H1 (cell line): ENCODE measurements at regions not wholly inside any gene's neighbourhood (a gene's known extent, or its start where the extent isn't known, plus 50 kb on each side); places are given as distances from the start of the nearest gene placed in this dataset.
"Not testable (repeated sequence)": the region's sequence is repeated elsewhere in the genome, so short reads cannot be mapped to it uniquely, and the experiment has no call there.

Source experiments
- CTCF ChIA-PET: fragments of 300-600 bp; sonication (Branson Sonifier 250); formaldehyde crosslinking; loops from one replicate; lab custom pipeline; 2021; ENCODE audit not compliant: partially characterized antibody; lab: Charles Lee
- POLR2A ChIA-PET: fragments of 300-600 bp; sonication (Branson Sonifier 250); formaldehyde crosslinking; loops from one replicate; lab custom pipeline; 2021; ENCODE audit warnings: inconsistent platforms; ENCODE audit not compliant: partially characterized antibody; lab: Charles Lee
- DNase-seq, 2 experiments: peaks; one replicate each; pipeline versions ENCODE4 v3.0.0 to v3.0.0-alpha.2; 2010 to 2022; ENCODE audit warnings: low spot score in 2 of 2, low read depth in 1 of 2, mixed read lengths in 1 of 2
- FAIRE-seq: peaks from 2 replicates; lab custom pipeline; 2011; peaks lifted over from hg19 to GRCh38; lab: Jason Lieb, UNC
- H2AFZ ChIP-seq: 2 replicates; pipeline ENCODE4 v1.8.1; 2012; ENCODE audit warnings: low read length, inconsistent platforms
- H2AK5ac ChIP-seq: 2 replicates; pipeline ENCODE4 v1.6.1; 2013; ENCODE audit warnings: low read depth, low read length
- H2BK120ac ChIP-seq: replicated peaks from 2 replicates; pipeline ENCODE3; 2013; ENCODE audit warnings: low read depth, low read length, inconsistent platforms
- H2BK12ac ChIP-seq: 2 replicates; pipeline ENCODE4 v1.6.1; 2013; ENCODE audit warnings: low read depth, low read length
- H2BK15ac ChIP-seq: 2 replicates; pipeline ENCODE4 v1.6.1; 2013; ENCODE audit warnings: low read length
- H2BK20ac ChIP-seq: 2 replicates; pipeline ENCODE4 v1.6.1; 2013; ENCODE audit warnings: low read length
- H2BK5ac ChIP-seq: 2 replicates; pipeline ENCODE4 v1.6.1; 2013; ENCODE audit warnings: low read depth, low read length
- H3K14ac ChIP-seq: 2 replicates; pipeline ENCODE4 v1.6.1; 2013; ENCODE audit warnings: inconsistent platforms; ENCODE audit not compliant: insufficient read length
- H3K18ac ChIP-seq: 2 replicates; pipeline ENCODE4 v1.6.1; 2013; ENCODE audit warnings: low read length; ENCODE audit errors: extremely low read depth
- H3K23ac ChIP-seq: 2 replicates; pipeline ENCODE4 v1.6.1; 2013; ENCODE audit warnings: inconsistent platforms; ENCODE audit not compliant: insufficient read length
- H3K23me2 ChIP-seq: 2 replicates; pipeline ENCODE4 v1.6.1; 2013; ENCODE audit warnings: low read depth, low read length
- H3K27ac ChIP-seq: 2 replicates; pipeline ENCODE4 v1.6.1; 2011; ENCODE audit warnings: low read depth, low read length, inconsistent platforms
- H3K27me3 ChIP-seq, 4 experiments: replicated peaks in 1 of 4; 1 replicate in 1 of 4; 2 replicates in 3 of 4; pipeline versions ENCODE4 v1.6.1 to v1.8.1; 2011 to 2013; ENCODE audit warnings: low read length in 3 of 4, mild to moderate bottlenecking in 3 of 4, inconsistent platforms in 2 of 4, mixed read lengths in 2 of 4, moderate library complexity in 1 of 4; ENCODE audit not compliant: control insufficient read depth in 3 of 4, insufficient read depth in 3 of 4; ENCODE audit errors: extremely low read depth in 1 of 4
- H3K36me3 ChIP-seq, 4 experiments: 2 replicates each; pipeline versions ENCODE4 v1.6.1 to v1.8.1; 2011 to 2013; ENCODE audit warnings: mild to moderate bottlenecking in 4 of 4, low read length in 3 of 4, moderate library complexity in 2 of 4, control low read depth in 1 of 4, inconsistent platforms in 1 of 4; ENCODE audit not compliant: insufficient read depth in 4 of 4, control insufficient read depth in 2 of 4
- H3K4ac ChIP-seq: replicated peaks from 2 replicates; pipeline ENCODE3; 2013; ENCODE audit warnings: low read length, low read depth, mixed read lengths, inconsistent platforms; ENCODE audit not compliant: insufficient read length
- H3K4me1 ChIP-seq, 4 experiments: replicated peaks in 1 of 4; 1 replicate in 1 of 4; 2 replicates in 3 of 4; pipeline versions ENCODE4 v1.6.1 to v1.8.1; 2011 to 2013; ENCODE audit warnings: low read length in 3 of 4, inconsistent platforms in 2 of 4, mixed read lengths in 1 of 4; ENCODE audit not compliant: insufficient read depth in 4 of 4, control insufficient read depth in 3 of 4
- H3K4me2 ChIP-seq, 2 experiments: 2 replicates each; pipeline versions ENCODE4 v1.6.1 to v1.8.1; 2011 to 2013; ENCODE audit warnings: low read depth in 2 of 2, low read length in 2 of 2, control low read depth in 1 of 2, inconsistent platforms in 1 of 2, mild to moderate bottlenecking in 1 of 2; ENCODE audit not compliant: insufficient read depth in 1 of 2
- H3K4me3 ChIP-seq, 4 experiments: fragments of 200-600, 300-600 bp in 1 of 4; sonication (generic), shearing (Covaris generic), sonication (Bioruptor Twin) in 1 of 4; 2 replicates each; pipeline versions ENCODE4 v1.5.1 to v1.8.1; 2011 to 2016; ENCODE audit warnings: low read length in 4 of 4, low read depth in 3 of 4, control low read depth in 2 of 4, inconsistent platforms in 2 of 4, mild to moderate bottlenecking in 2 of 4, mixed read lengths in 1 of 4, moderate library complexity in 1 of 4; ENCODE audit not compliant: insufficient read depth in 2 of 4; ENCODE audit errors: extremely low read depth in 1 of 4
- H3K56ac ChIP-seq: replicated peaks from 2 replicates; pipeline ENCODE3; 2013; ENCODE audit warnings: low read depth, mild to moderate bottlenecking, mixed read lengths, low read length, inconsistent platforms; ENCODE audit not compliant: insufficient read length
- H3K79me1 ChIP-seq: 2 replicates; pipeline ENCODE4 v1.6.1; 2013; ENCODE audit warnings: low read depth, low read length, control low read depth
- H3K79me2 ChIP-seq, 2 experiments: 2 replicates each; pipeline versions ENCODE4 v1.6.1 to v1.8.1; 2012 to 2013; ENCODE audit warnings: low read length in 2 of 2, mild to moderate bottlenecking in 2 of 2, inconsistent platforms in 1 of 2; ENCODE audit not compliant: insufficient read depth in 2 of 2, control insufficient read depth in 1 of 2
- H3K9ac ChIP-seq, 4 experiments: replicated peaks in 1 of 4; 1 replicate in 1 of 4; 2 replicates in 3 of 4; pipeline versions ENCODE4 v1.6.1 to v1.8.1; 2011 to 2013; ENCODE audit warnings: low read depth in 3 of 4, low read length in 3 of 4, control low read depth in 2 of 4, mild to moderate bottlenecking in 2 of 4, moderate library complexity in 2 of 4, inconsistent platforms in 1 of 4; ENCODE audit errors: extremely low read depth in 1 of 4
- H3K9me3 ChIP-seq, 2 experiments: 2 replicates each; pipeline versions ENCODE4 v1.6.1 to v1.8.1; 2012 to 2013; ENCODE audit warnings: mild to moderate bottlenecking in 2 of 2, moderate library complexity in 2 of 2, control low read depth in 1 of 2, inconsistent platforms in 1 of 2, low read depth in 1 of 2, low read length in 1 of 2, mixed read lengths in 1 of 2; ENCODE audit not compliant: insufficient read depth in 2 of 2
- H4K20me1 ChIP-seq, 2 experiments: replicated peaks in 1 of 2; 2 replicates each; pipeline versions ENCODE3 to v1.8.1; 2011 to 2013; ENCODE audit warnings: inconsistent platforms in 2 of 2, low read length in 2 of 2, mild to moderate bottlenecking in 1 of 2; ENCODE audit not compliant: insufficient read depth in 2 of 2, control insufficient read depth in 1 of 2
- H4K5ac ChIP-seq: 2 replicates; pipeline ENCODE4 v1.6.1; 2013; ENCODE audit warnings: low read length, low read depth, mixed read lengths, inconsistent platforms; ENCODE audit not compliant: insufficient read length
- H4K8ac ChIP-seq: 2 replicates; pipeline ENCODE4 v1.8.0; 2013; ENCODE audit warnings: mild to moderate bottlenecking, moderate library complexity, low read length, inconsistent platforms; ENCODE audit not compliant: insufficient read depth; ENCODE audit errors: extremely low read depth
- H4K91ac ChIP-seq: replicated peaks from 2 replicates; pipeline ENCODE3; 2013; ENCODE audit warnings: low read length, mixed read lengths, inconsistent platforms; ENCODE audit not compliant: insufficient read length
- YY1 ChIP-seq: IDR thresholded peaks from 2 replicates; pipeline ENCODE4 v1.6.1; 2011; ENCODE audit warnings: low read depth, mild to moderate bottlenecking, low read length
- WGBS, 2 experiments: shearing (Covaris generic) in 1 of 2; methylation state at CpG; one replicate each; pipeline versions ENCODE4 v1.1.6 to v1.1.7; 2013 to 2015; ENCODE audit warnings: low lambda C conversion rate in 2 of 2, mixed read lengths in 2 of 2, inconsistent platforms in 1 of 2, low coverage in 1 of 2, missing lambda C conversion rate in 1 of 2; ENCODE audit not compliant: insufficient replicate concordance in 2 of 2, insufficient coverage in 1 of 2, insufficient read length in 1 of 2; ENCODE audit errors: extremely low coverage in 1 of 2, missing lambda C conversion rate in 1 of 2; 5-methylcytosine and 5-hydroxymethylcytosine counted together

GRCh38 chr9:39552242-39552881 is 196.9 kb downstream of the SPATA31A1 start:
- Histone ChIP-seq H4K5ac (peak overlapping the region; percentile 15), H2BK5ac (peak overlapping the region; percentile 75; the same call in 1 of the 2 replicates), H2BK20ac (0 out of 2 replicates have a peak overlapping the region, but pooled peaks have one; percentile 80), H3K9ac (peak overlapping the region in 2 of 4 experiments; percentile 32 to 55; a peak in 3 of 7 replicates), H3K27ac (peak overlapping the region; percentile 81; the same call in 1 of the 2 replicates), H3K4me2 (peak overlapping the region; percentile 51 to 53; a peak in 3 of 4 replicates), H3K4me3 (peak overlapping the region in 2 of 4 experiments; percentile 31 to 49; a peak in 4 of 8 replicates)
- DNase-seq, H2AK5ac ChIP-seq, CTCF ChIA-PET, H3K23me2 ChIP-seq, H3K18ac ChIP-seq, H3K79me1 ChIP-seq, H3K79me2 ChIP-seq, H4K20me1 ChIP-seq, H3K56ac ChIP-seq, H2BK15ac ChIP-seq, H3K4ac ChIP-seq, H2AFZ ChIP-seq, POLR2A ChIA-PET, H3K27me3 ChIP-seq, H4K91ac ChIP-seq, H3K36me3 ChIP-seq, H3K23ac ChIP-seq, H3K4me1 ChIP-seq, H2BK12ac ChIP-seq, H3K9me3 ChIP-seq, FAIRE-seq, H2BK120ac ChIP-seq, H3K14ac ChIP-seq, H4K8ac ChIP-seq: not testable (repeated sequence)
- 0% methylated on average over 3 of the region's 3 CpGs; no CpG with 5 or more reads in 1 of the 2 experiments for WGBS, 2 experiments
- peak; percentile 46; the same call in 1 of the 2 replicates for TF ChIP-seq YY1
